ENCODE measurements at regions not wholly inside any gene's neighbourhood (a gene's known extent, or its start where the extent isn't known, plus 50 kb on each side); places are given as distances from the start of the nearest gene placed in this dataset.

GRCh38 chr15:27702581-27702980 is 396.5 kb downstream of the OCA2 start:
- no peak for DNase-seq (ENCODE audit: missing footprints)
- intact Hi-C loops (cut with DNase I) = no loop called here
- no peak for ATAC-seq

GRCh38 chr15:27701956-27702355 is 397.2 kb downstream of the OCA2 start:
- DNase-seq (ENCODE audit: missing footprints) = no peak
- intact Hi-C loops (cut with DNase I) = no loop called here

GRCh38 chr15:27701014-27701413 is 398.1 kb downstream of the OCA2 start:
- ATAC-seq = no peak
- DNase-seq (ENCODE audit: missing footprints) = no peak
- intact Hi-C loops (cut with DNase I) = no loop called here

More at GRCh38 chr15:27701956-27702355, 397.2 kb downstream of the OCA2 start:
- ATAC-seq = no peak

- intact Hi-C loops (cut with DNase I) = no loop called here
- DNase-seq (ENCODE audit: missing footprints) (no peak), ATAC-seq (no peak)
These were observed 399.4 kb downstream of the OCA2 start for GRCh38 chr15:27699699-27700098.

GRCh38 chr15:27696530-27696929 is 402.6 kb downstream of the OCA2 start:
- intact Hi-C loops (cut with DNase I) = no loop called here
- ATAC-seq (peak; percentile 49), DNase-seq (ENCODE audit: missing footprints) (no peak)

- DNase-seq (ENCODE audit: missing footprints) = no peak
- no peak for ATAC-seq
- intact Hi-C loops (cut with DNase I) = no loop called here
These were observed 403.4 kb downstream of the OCA2 start for GRCh38 chr15:27695726-27696125.

- intact Hi-C loops (cut with DNase I) = no loop called here
- ATAC-seq (no peak), DNase-seq (ENCODE audit: missing footprints) (no peak)
These were observed 404.5 kb downstream of the OCA2 start for GRCh38 chr15:27694506-27695087.

GRCh38 chr15:27693280-27693679 is 405.8 kb downstream of the OCA2 start:
- intact Hi-C loops (cut with DNase I) = no loop called here
- DNase-seq (ENCODE audit: missing footprints) (no peak), ATAC-seq (no peak)

- ATAC-seq = no peak
- intact Hi-C loops (cut with DNase I) = no loop called here
- DNase-seq (ENCODE audit: missing footprints) = no peak
These were observed 406.7 kb downstream of the OCA2 start for GRCh38 chr15:27692438-27692837.

GRCh38 chr15:27690290-27690689 is 408.8 kb downstream of the OCA2 start:
- intact Hi-C loops (cut with DNase I) = no loop called here
- DNase-seq (ENCODE audit: missing footprints) (no peak), ATAC-seq (no peak)

GRCh38 chr15:27686971-27687370 is 412.1 kb downstream of the OCA2 start:
- DNase-seq (ENCODE audit: missing footprints) (no peak), ATAC-seq (no peak)
- intact Hi-C loops (cut with DNase I) = no loop called here

GRCh38 chr15:27686369-27686768 is 412.7 kb downstream of the OCA2 start:
- intact Hi-C loops (cut with DNase I) = no loop called here
- ATAC-seq (no peak), DNase-seq (ENCODE audit: missing footprints) (no peak)

GRCh38 chr15:27685644-27686043 is 413.5 kb downstream of the OCA2 start:
- intact Hi-C loops (cut with DNase I) = no loop called here
- no peak for DNase-seq (ENCODE audit: missing footprints)
- ATAC-seq = no peak

GRCh38 chr15:27683121-27683520 is 416.0 kb downstream of the OCA2 start:
- DNase-seq (ENCODE audit: missing footprints) (no peak), ATAC-seq (no peak)
- intact Hi-C loops (cut with DNase I) = no loop called here

- ATAC-seq = no peak
- intact Hi-C loops (cut with DNase I) = no loop called here
- no peak for DNase-seq (ENCODE audit: missing footprints)
These were observed 418.1 kb downstream of the OCA2 start for GRCh38 chr15:27681038-27681437.

- ATAC-seq (no peak), DNase-seq (ENCODE audit: missing footprints) (no peak)
- intact Hi-C loops (cut with DNase I) = no loop called here
These were observed 419.2 kb downstream of the OCA2 start for GRCh38 chr15:27679731-27680471.

- DNase-seq (ENCODE audit: missing footprints) (no peak), ATAC-seq (no peak)
- intact Hi-C loops (cut with DNase I) = no loop called here
These were observed 419.9 kb downstream of the OCA2 start for GRCh38 chr15:27679203-27679602.

- ATAC-seq = no peak
- no peak for DNase-seq (ENCODE audit: missing footprints)
- intact Hi-C loops (cut with DNase I) = no loop called here
These were observed 421.2 kb downstream of the OCA2 start for GRCh38 chr15:27677951-27678350.

GRCh38 chr15:27676647-27677046 is 422.5 kb downstream of the OCA2 start:
- DNase-seq (ENCODE audit: missing footprints) (no peak), ATAC-seq (no peak)
- intact Hi-C loops (cut with DNase I) = no loop called here

GRCh38 chr15:27675571-27675970 is 423.5 kb downstream of the OCA2 start:
- DNase-seq (ENCODE audit: missing footprints) (no peak), ATAC-seq (no peak)
- intact Hi-C loops (cut with DNase I) = no loop called here

GRCh38 chr15:27674826-27675225 is 424.3 kb downstream of the OCA2 start:
- no peak for ATAC-seq
- intact Hi-C loops (cut with DNase I) = no loop called here
- no peak for DNase-seq (ENCODE audit: missing footprints)

Data from Right ventricle myocardium inferior (tissue), 1 donor.